ENCODE measurements at regions not wholly inside any gene's neighbourhood (a gene's known extent, or its start where the extent isn't known, plus 50 kb on each side); places are given as distances from the start of the nearest gene placed in this dataset.

DNA sequence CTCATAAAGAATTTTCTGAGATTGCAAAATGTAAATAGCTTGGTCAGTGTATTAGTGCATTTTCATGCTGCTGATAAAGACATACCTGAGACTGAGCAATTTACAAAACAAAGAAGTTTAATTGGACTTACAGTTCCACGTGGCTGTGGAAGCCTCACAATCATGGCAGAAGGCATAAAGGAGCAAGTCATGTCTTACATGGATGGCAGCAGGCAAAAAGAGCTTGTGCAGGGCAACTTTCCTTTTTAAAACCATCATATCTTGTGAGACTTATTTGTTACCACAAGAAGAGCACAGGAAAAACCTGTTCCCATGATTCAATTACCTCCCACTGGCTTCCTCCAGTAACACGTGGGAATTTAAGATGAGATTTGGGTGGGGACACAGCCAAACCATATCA, 112.7 kb upstream of the HDDC2 start:
- TF ChIP-seq, protein P1, sequence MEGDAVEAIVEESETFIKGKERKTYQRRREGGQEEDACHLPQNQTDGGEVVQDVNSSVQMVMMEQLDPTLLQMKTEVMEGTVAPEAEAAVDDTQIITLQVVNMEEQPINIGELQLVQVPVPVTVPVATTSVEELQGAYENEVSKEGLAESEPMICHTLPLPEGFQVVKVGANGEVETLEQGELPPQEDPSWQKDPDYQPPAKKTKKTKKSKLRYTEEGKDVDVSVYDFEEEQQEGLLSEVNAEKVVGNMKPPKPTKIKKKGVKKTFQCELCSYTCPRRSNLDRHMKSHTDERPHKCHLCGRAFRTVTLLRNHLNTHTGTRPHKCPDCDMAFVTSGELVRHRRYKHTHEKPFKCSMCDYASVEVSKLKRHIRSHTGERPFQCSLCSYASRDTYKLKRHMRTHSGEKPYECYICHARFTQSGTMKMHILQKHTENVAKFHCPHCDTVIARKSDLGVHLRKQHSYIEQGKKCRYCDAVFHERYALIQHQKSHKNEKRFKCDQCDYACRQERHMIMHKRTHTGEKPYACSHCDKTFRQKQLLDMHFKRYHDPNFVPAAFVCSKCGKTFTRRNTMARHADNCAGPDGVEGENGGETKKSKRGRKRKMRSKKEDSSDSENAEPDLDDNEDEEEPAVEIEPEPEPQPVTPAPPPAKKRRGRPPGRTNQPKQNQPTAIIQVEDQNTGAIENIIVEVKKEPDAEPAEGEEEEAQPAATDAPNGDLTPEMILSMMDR (IDR thresholded peaks at IDR 0.05 in 4 of 5, conservative IDR thresholded peaks at IDR 0.05 in 1 of 5), result no peak
- TF ChIP-seq POLR2A (IDR thresholded peaks at IDR 0.05), result no peak
